GM13977 (cell line): ENCODE measurements at regions not wholly inside any gene's neighbourhood (a gene's known extent, or its start where the extent isn't known, plus 50 kb on each side); places are given as distances from the start of the nearest gene placed in this dataset.
"Not testable (repeated sequence)": the region's sequence is repeated elsewhere in the genome, so short reads cannot be mapped to it uniquely, and the experiment has no call there.

ENCODE experiments used
- DNase-seq: peaks from one replicate; pipeline ENCODE4 v3.0.0; 2012; ENCODE audit warnings: low spot score
- CTCF ChIP-seq: IDR thresholded peaks from 2 replicates; pipeline ENCODE4 v1.5.1; 2012; ENCODE audit warnings: mild to moderate bottlenecking, control low read depth; ENCODE audit not compliant: insufficient read depth; ENCODE audit errors: extremely low read depth, missing control alignments
- in situ Hi-C: fragments of 300-500 bp; cut with MboI; formaldehyde crosslinking; loops from one replicate; pipeline ENCODE4 v1.12.0; 2022; ENCODE audit warnings: low sequenced_read_pairs, low pct_unique_long_range_greater_than_20kb, mixed read lengths, inconsistent platforms; ENCODE audit not compliant: unreplicated experiment

- DNase-seq: no peak
- TF ChIP-seq CTCF: peak; percentile 38
- in situ Hi-C loops: no loop called here
Measured at GRCh38 chr2:104944495-104944894, 90.6 kb downstream of the POU3F3 start.

- in situ Hi-C loops: no loop called here
- DNase-seq: no peak
- no peak for TF ChIP-seq CTCF
Measured at GRCh38 chr2:104945121-104945520, 91.2 kb downstream of the POU3F3 start.

GRCh38 chr2:104945866-104946265 is 92.0 kb downstream of the POU3F3 start:
- no peak for TF ChIP-seq CTCF
- in situ Hi-C loops: no loop called here
- DNase-seq: no peak

GRCh38 chr2:104947456-104947855 is 90.4 kb upstream of the MRPS9 start:
- DNase-seq, in situ Hi-C loops: not testable (repeated sequence)

- no peak for TF ChIP-seq CTCF
- in situ Hi-C loops: no loop called here
- DNase-seq: no peak
Measured at GRCh38 chr2:104952976-104953375, 84.9 kb upstream of the MRPS9 start.

- no peak for DNase-seq
- TF ChIP-seq CTCF: no peak
- in situ Hi-C loops: no loop called here
Measured at GRCh38 chr2:104965900-104966299, 72.0 kb upstream of the MRPS9 start.

- in situ Hi-C loops: no loop called here
- TF ChIP-seq CTCF: no peak
- DNase-seq: no peak
Measured at GRCh38 chr2:104969564-104969963, 68.3 kb upstream of the MRPS9 start.
